HepG2 (cell line): ENCODE measurements at regions not wholly inside any gene's neighbourhood (a gene's known extent, or its start where the extent isn't known, plus 50 kb on each side); places are given as distances from the start of the nearest gene placed in this dataset.

ENCODE experiments used
- ATAC-seq: fragments of 200-7000 bp; cut with Tn5 transposase; 3 replicates; pipeline ENCODE4 v1.9.1; 2020; ENCODE audit warnings: mild to moderate bottlenecking, moderate library complexity
- BruUV-seq: library from RNA; stranded (reverse); fragments of 400-500 nt; replicated peaks from 2 replicates; lab custom pipeline; 2021; lab: Mats Ljungman, UMichigan
- CTCF ChIA-PET: fragments of 300-600 bp; formaldehyde crosslinking; extraction: SDS; loops from one replicate; lab custom pipeline; 2021; ENCODE audit warnings: low total read pairs, inconsistent platforms, low intra/inter-chr PET ratio; lab: Yijun Ruan, JAX
- POLR2A ChIA-PET: fragments of 350-600 bp; sonication (Branson Sonifier 250); formaldehyde crosslinking; loops from one replicate; lab custom pipeline; 2020; ENCODE audit warnings: antibody characterized with exemption, inconsistent platforms; lab: Yijun Ruan, JAX
- DNase-seq: peaks from one replicate; pipeline ENCODE4 v3.0.0-alpha.2; 2015; ENCODE audit warnings: low spot score
- FAIRE-seq: peaks from 3 replicates; lab custom pipeline; 2011; peaks lifted over from hg19 to GRCh38; lab: Jason Lieb, UNC
- H2AFZ ChIP-seq: one replicate; pipeline ENCODE4 v1.6.1; 2011; ENCODE audit warnings: low read length, inconsistent platforms
- H3K27ac ChIP-seq: fragments of 300-600 bp; 3 replicates; pipeline ENCODE4 v1.8.0; 2011; ENCODE audit warnings: mixed run types, mild to moderate bottlenecking, mixed read lengths, low read length, inconsistent platforms; ENCODE audit not compliant: insufficient read depth; ENCODE audit errors: extremely low read length
- H3K27me3 ChIP-seq, 2 experiments: fragments of 200-600 bp in 1 of 2; 2 replicates in 1 of 2; 3 replicates in 1 of 2; pipeline versions ENCODE4 v1.6.0 to v1.8.0; 2011; ENCODE audit warnings: low read length in 2 of 2, mild to moderate bottlenecking in 2 of 2, moderate library complexity in 2 of 2, inconsistent platforms in 1 of 2; ENCODE audit not compliant: insufficient read depth in 2 of 2, control insufficient read depth in 1 of 2
- H3K36me3 ChIP-seq, 2 experiments: fragments of 200-600 bp in 1 of 2; replicated peaks in 1 of 2; 2 replicates in 1 of 2; 3 replicates in 1 of 2; pipeline versions ENCODE4 v1.5.1 to v1.8.0; 2011; ENCODE audit warnings: low read length in 2 of 2, inconsistent platforms in 1 of 2; ENCODE audit not compliant: insufficient read depth in 2 of 2, control insufficient read depth in 1 of 2
- H3K4me1 ChIP-seq: 2 replicates; pipeline ENCODE4 v1.5.1; 2012; ENCODE audit warnings: low read length, inconsistent platforms; ENCODE audit not compliant: insufficient read depth
- H3K4me2 ChIP-seq: 2 replicates; pipeline ENCODE4 v1.6.0; 2011; ENCODE audit warnings: low read depth, low read length, inconsistent platforms
- H3K4me3 ChIP-seq, 3 experiments: fragments of 200-600 bp in 1 of 3; sonication (generic), shearing (Covaris generic) in 1 of 3; replicated peaks in 1 of 3; 2 replicates each; pipeline ENCODE4 v1.5.1; 2011 to 2016; ENCODE audit warnings: low read length in 3 of 3, inconsistent platforms in 2 of 3, low read depth in 2 of 3, mild to moderate bottlenecking in 2 of 3, control low read depth in 1 of 3, mixed read lengths in 1 of 3; ENCODE audit not compliant: insufficient read depth in 1 of 3
- H3K79me2 ChIP-seq: one replicate; pipeline ENCODE4 v1.6.1; 2011; ENCODE audit warnings: low read length, inconsistent platforms; ENCODE audit not compliant: insufficient read depth
- H3K9ac ChIP-seq: 2 replicates; pipeline ENCODE4 v1.6.0; 2011; ENCODE audit warnings: mild to moderate bottlenecking, low read depth, low read length, inconsistent platforms; ENCODE audit not compliant: insufficient read depth
- H3K9me3 ChIP-seq: 2 replicates; pipeline ENCODE4 v1.5.1; 2012; ENCODE audit warnings: mild to moderate bottlenecking, low read length
- H4K20me1 ChIP-seq: 2 replicates; pipeline ENCODE4 v1.6.0; 2011; ENCODE audit warnings: inconsistent platforms, mild to moderate bottlenecking, low read length, moderate library complexity; ENCODE audit not compliant: insufficient read depth
- AFF4 ChIP-seq: sonication (generic); formaldehyde crosslinking; IDR thresholded peaks from 2 replicates; pipeline ENCODE4 v1.4.0; 2020; ENCODE audit warnings: missing genetic modification reagents
- CTCF ChIP-seq: sonication (generic); formaldehyde crosslinking; IDR thresholded peaks from 2 replicates; pipeline ENCODE4 v1.5.0; 2020; ENCODE audit warnings: mild to moderate bottlenecking, missing genetic modification reagents, moderate library complexity
- STAG1 ChIP-seq: sonication (generic); formaldehyde crosslinking; IDR thresholded peaks from 2 replicates; pipeline ENCODE4 v1.4.0; 2020; ENCODE audit warnings: missing genetic modification reagents
- WGBS: methylation state at CpG from one replicate; pipeline ENCODE4 v1.1.6; 2017; ENCODE audit warnings: low lambda C conversion rate; 5-methylcytosine and 5-hydroxymethylcytosine counted together
- in situ Hi-C: cut with HindIII; loops from 2 replicates; pipeline ENCODE4 v1.10.0; 2017; ENCODE audit warnings: low pct_unique_long_range_greater_than_20kb; ENCODE audit not compliant: extremely low pct_ligation_motif_present
- intact Hi-C: fragments of 100-400 bp; cut with micrococcal nuclease; formaldehyde crosslinking; loops from one replicate; pipeline ENCODE4 v1.10.0; 2022; ENCODE audit not compliant: unreplicated experiment

- Histone ChIP-seq H3K36me3 (no peaks in the 10 kb centered on the region), H3K79me2 (no peaks in the 10 kb centered on the region), H3K4me3 (no peak overlapping the region), H2AFZ (no peak overlapping the region), H3K9me3 (no peaks in the 10 kb centered on the region), H3K27me3 (peaks cover 3 to 64% of the 10 kb centered on the region in 2 experiments; a peak in 4 of 5 replicates), H3K4me2 (no peak overlapping the region), H3K9ac (no peak overlapping the region), H4K20me1 (no peaks in the 10 kb centered on the region), H3K27ac (no peak overlapping the region), H3K4me1 (no peaks in the 10 kb centered on the region)
- ATAC-seq: 0 out of 3 replicates have a peak, but pooled peaks have one; percentile 24
- CTCF ChIA-PET: no interaction called here
- DNase-seq: no peak
- in situ Hi-C loops: no loop called here
- no TSS peak for BruUV-seq
- POLR2A ChIA-PET: no interaction called here
- intact Hi-C loops: no loop called here
- FAIRE-seq: no peak
- 46% methylated on average over 8 of the region's 8 CpGs for WGBS
- 0 out of 2 replicates have a peak, but pooled peaks have one; percentile 10 for TF ChIP-seq CTCF (CRISPR knock-in tag)
- TF ChIP-seq AFF4: no peak
- TF ChIP-seq STAG1: peak; percentile 10; the same call in 1 of the 2 replicates
Measured at GRCh38 chr6:3575701-3576100, 118.9 kb upstream of the SLC22A23 start.
